ENCODE measurements at regions not wholly inside any gene's neighbourhood (a gene's known extent, or its start where the extent isn't known, plus 50 kb on each side); places are given as distances from the start of the nearest gene placed in this dataset.
A peak's percentile ranks its signal among the peaks of the same experiment; 100 is the strongest.

GRCh38 chr6:15770347-15771143 is 107.7 kb upstream of the DTNBP1 start (continued):
- no peak for TF ChIP-seq REST (IDR thresholded peaks at IDR 0.05; ENCODE audit: low read depth, low read length)
- peak; percentile 47; the same call in 1 of the 2 replicates for TF ChIP-seq CBX5 (IDR thresholded peaks at IDR 0.05; ENCODE audit: low read depth)
- TF ChIP-seq POLR2AphosphoS5 (IDR thresholded peaks at IDR 0.05; ENCODE audit: low read length): no peak
- TF ChIP-seq TAF1 (IDR thresholded peaks at IDR 0.05; ENCODE audit: borderline replicate concordance, low read depth, low read length): no peak
- TF ChIP-seq BCL11A (IDR thresholded peaks at IDR 0.05; ENCODE audit: low read depth, low read length): peak; percentile 57; the same call in 1 of the 2 replicates
- peak; percentile 46; the same call in 1 of the 2 replicates for TF ChIP-seq SMC3 (IDR thresholded peaks at IDR 0.05; ENCODE audit: borderline replicate concordance, low read length)
- no peak for TF ChIP-seq RAD51 (IDR thresholded peaks at IDR 0.05)
- no peak for TF ChIP-seq KAT2A (conservative IDR thresholded peaks at IDR 0.05; ENCODE audit: control insufficient read depth, low read depth, low read length)
- TF ChIP-seq ZZZ3 (IDR thresholded peaks at IDR 0.05; ENCODE audit: control insufficient read depth, insufficient read length, low read depth): no peak
- TF ChIP-seq, protein P1, sequence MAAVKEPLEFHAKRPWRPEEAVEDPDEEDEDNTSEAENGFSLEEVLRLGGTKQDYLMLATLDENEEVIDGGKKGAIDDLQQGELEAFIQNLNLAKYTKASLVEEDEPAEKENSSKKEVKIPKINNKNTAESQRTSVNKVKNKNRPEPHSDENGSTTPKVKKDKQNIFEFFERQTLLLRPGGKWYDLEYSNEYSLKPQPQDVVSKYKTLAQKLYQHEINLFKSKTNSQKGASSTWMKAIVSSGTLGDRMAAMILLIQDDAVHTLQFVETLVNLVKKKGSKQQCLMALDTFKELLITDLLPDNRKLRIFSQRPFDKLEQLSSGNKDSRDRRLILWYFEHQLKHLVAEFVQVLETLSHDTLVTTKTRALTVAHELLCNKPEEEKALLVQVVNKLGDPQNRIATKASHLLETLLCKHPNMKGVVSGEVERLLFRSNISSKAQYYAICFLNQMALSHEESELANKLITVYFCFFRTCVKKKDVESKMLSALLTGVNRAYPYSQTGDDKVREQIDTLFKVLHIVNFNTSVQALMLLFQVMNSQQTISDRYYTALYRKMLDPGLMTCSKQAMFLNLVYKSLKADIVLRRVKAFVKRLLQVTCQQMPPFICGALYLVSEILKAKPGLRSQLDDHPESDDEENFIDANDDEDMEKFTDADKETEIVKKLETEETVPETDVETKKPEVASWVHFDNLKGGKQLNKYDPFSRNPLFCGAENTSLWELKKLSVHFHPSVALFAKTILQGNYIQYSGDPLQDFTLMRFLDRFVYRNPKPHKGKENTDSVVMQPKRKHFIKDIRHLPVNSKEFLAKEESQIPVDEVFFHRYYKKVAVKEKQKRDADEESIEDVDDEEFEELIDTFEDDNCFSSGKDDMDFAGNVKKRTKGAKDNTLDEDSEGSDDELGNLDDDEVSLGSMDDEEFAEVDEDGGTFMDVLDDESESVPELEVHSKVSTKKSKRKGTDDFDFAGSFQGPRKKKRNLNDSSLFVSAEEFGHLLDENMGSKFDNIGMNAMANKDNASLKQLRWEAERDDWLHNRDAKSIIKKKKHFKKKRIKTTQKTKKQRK (IDR thresholded peaks at IDR 0.05; ENCODE audit: low read depth, low read length): no peak
- no peak for TF ChIP-seq NRF1 (conservative IDR thresholded peaks at IDR 0.05; ENCODE audit: low read depth, low read length)
- TF ChIP-seq STAT3 (IDR thresholded peaks at IDR 0.05; ENCODE audit: low read depth, low read length): no peak
- TF ChIP-seq E2F8 (IDR thresholded peaks at IDR 0.05; ENCODE audit: low read depth, partially characterized antibody): no peak
- TF ChIP-seq RCOR1 (conservative IDR thresholded peaks at IDR 0.05; ENCODE audit: low read depth, low read length): no peak
- peak; percentile 86 for TF ChIP-seq DPF2 (IDR thresholded peaks at IDR 0.05)
- TF ChIP-seq SUZ12 (IDR thresholded peaks at IDR 0.05; ENCODE audit: unreplicated experiment): no peak
- TF ChIP-seq, protein P2, sequence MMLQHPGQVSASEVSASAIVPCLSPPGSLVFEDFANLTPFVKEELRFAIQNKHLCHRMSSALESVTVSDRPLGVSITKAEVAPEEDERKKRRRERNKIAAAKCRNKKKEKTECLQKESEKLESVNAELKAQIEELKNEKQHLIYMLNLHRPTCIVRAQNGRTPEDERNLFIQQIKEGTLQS (IDR thresholded peaks at IDR 0.05; ENCODE audit: borderline replicate concordance, extremely low read depth, low read depth, low read length): no peak

Measured in GM12878 (cell line).